H1 (cell line): ENCODE measurements at regions not wholly inside any gene's neighbourhood (a gene's known extent, or its start where the extent isn't known, plus 50 kb on each side); places are given as distances from the start of the nearest gene placed in this dataset.

Source experiments
- CTCF ChIA-PET: fragments of 300-600 bp; sonication (Branson Sonifier 250); formaldehyde crosslinking; loops from one replicate; lab custom pipeline; 2021; ENCODE audit not compliant: partially characterized antibody; lab: Charles Lee
- POLR2A ChIA-PET: fragments of 300-600 bp; sonication (Branson Sonifier 250); formaldehyde crosslinking; loops from one replicate; lab custom pipeline; 2021; ENCODE audit warnings: inconsistent platforms; ENCODE audit not compliant: partially characterized antibody; lab: Charles Lee
- DNase-seq, 2 experiments: peaks; one replicate each; pipeline versions ENCODE4 v3.0.0 to v3.0.0-alpha.2; 2010 to 2022; ENCODE audit warnings: low spot score in 2 of 2, low read depth in 1 of 2, mixed read lengths in 1 of 2
- FAIRE-seq: peaks from 2 replicates; lab custom pipeline; 2011; peaks lifted over from hg19 to GRCh38; lab: Jason Lieb, UNC
- H2AFZ ChIP-seq: 2 replicates; pipeline ENCODE4 v1.8.1; 2012; ENCODE audit warnings: low read length, inconsistent platforms
- H2AK5ac ChIP-seq: 2 replicates; pipeline ENCODE4 v1.6.1; 2013; ENCODE audit warnings: low read depth, low read length
- H2BK120ac ChIP-seq: replicated peaks from 2 replicates; pipeline ENCODE3; 2013; ENCODE audit warnings: low read depth, low read length, inconsistent platforms
- H2BK12ac ChIP-seq: 2 replicates; pipeline ENCODE4 v1.6.1; 2013; ENCODE audit warnings: low read depth, low read length
- H2BK15ac ChIP-seq: 2 replicates; pipeline ENCODE4 v1.6.1; 2013; ENCODE audit warnings: low read length
- H2BK20ac ChIP-seq: 2 replicates; pipeline ENCODE4 v1.6.1; 2013; ENCODE audit warnings: low read length
- H2BK5ac ChIP-seq: 2 replicates; pipeline ENCODE4 v1.6.1; 2013; ENCODE audit warnings: low read depth, low read length
- H3K14ac ChIP-seq: 2 replicates; pipeline ENCODE4 v1.6.1; 2013; ENCODE audit warnings: inconsistent platforms; ENCODE audit not compliant: insufficient read length
- H3K18ac ChIP-seq: 2 replicates; pipeline ENCODE4 v1.6.1; 2013; ENCODE audit warnings: low read length; ENCODE audit errors: extremely low read depth
- H3K23ac ChIP-seq: 2 replicates; pipeline ENCODE4 v1.6.1; 2013; ENCODE audit warnings: inconsistent platforms; ENCODE audit not compliant: insufficient read length
- H3K23me2 ChIP-seq: 2 replicates; pipeline ENCODE4 v1.6.1; 2013; ENCODE audit warnings: low read depth, low read length
- H3K27ac ChIP-seq: 2 replicates; pipeline ENCODE4 v1.6.1; 2011; ENCODE audit warnings: low read depth, low read length, inconsistent platforms
- H3K27me3 ChIP-seq, 4 experiments: replicated peaks in 1 of 4; 1 replicate in 1 of 4; 2 replicates in 3 of 4; pipeline versions ENCODE4 v1.6.1 to v1.8.1; 2011 to 2013; ENCODE audit warnings: low read length in 3 of 4, mild to moderate bottlenecking in 3 of 4, inconsistent platforms in 2 of 4, mixed read lengths in 2 of 4, moderate library complexity in 1 of 4; ENCODE audit not compliant: control insufficient read depth in 3 of 4, insufficient read depth in 3 of 4; ENCODE audit errors: extremely low read depth in 1 of 4
- H3K36me3 ChIP-seq, 4 experiments: 2 replicates each; pipeline versions ENCODE4 v1.6.1 to v1.8.1; 2011 to 2013; ENCODE audit warnings: mild to moderate bottlenecking in 4 of 4, low read length in 3 of 4, moderate library complexity in 2 of 4, control low read depth in 1 of 4, inconsistent platforms in 1 of 4; ENCODE audit not compliant: insufficient read depth in 4 of 4, control insufficient read depth in 2 of 4
- H3K4ac ChIP-seq: replicated peaks from 2 replicates; pipeline ENCODE3; 2013; ENCODE audit warnings: low read length, low read depth, mixed read lengths, inconsistent platforms; ENCODE audit not compliant: insufficient read length
- H3K4me1 ChIP-seq, 4 experiments: replicated peaks in 1 of 4; 1 replicate in 1 of 4; 2 replicates in 3 of 4; pipeline versions ENCODE4 v1.6.1 to v1.8.1; 2011 to 2013; ENCODE audit warnings: low read length in 3 of 4, inconsistent platforms in 2 of 4, mixed read lengths in 1 of 4; ENCODE audit not compliant: insufficient read depth in 4 of 4, control insufficient read depth in 3 of 4
- H3K4me2 ChIP-seq, 2 experiments: 2 replicates each; pipeline versions ENCODE4 v1.6.1 to v1.8.1; 2011 to 2013; ENCODE audit warnings: low read depth in 2 of 2, low read length in 2 of 2, control low read depth in 1 of 2, inconsistent platforms in 1 of 2, mild to moderate bottlenecking in 1 of 2; ENCODE audit not compliant: insufficient read depth in 1 of 2
- H3K4me3 ChIP-seq, 4 experiments: fragments of 200-600, 300-600 bp in 1 of 4; sonication (generic), shearing (Covaris generic), sonication (Bioruptor Twin) in 1 of 4; 2 replicates each; pipeline versions ENCODE4 v1.5.1 to v1.8.1; 2011 to 2016; ENCODE audit warnings: low read length in 4 of 4, low read depth in 3 of 4, control low read depth in 2 of 4, inconsistent platforms in 2 of 4, mild to moderate bottlenecking in 2 of 4, mixed read lengths in 1 of 4, moderate library complexity in 1 of 4; ENCODE audit not compliant: insufficient read depth in 2 of 4; ENCODE audit errors: extremely low read depth in 1 of 4
- H3K56ac ChIP-seq: replicated peaks from 2 replicates; pipeline ENCODE3; 2013; ENCODE audit warnings: low read depth, mild to moderate bottlenecking, mixed read lengths, low read length, inconsistent platforms; ENCODE audit not compliant: insufficient read length
- H3K79me1 ChIP-seq: 2 replicates; pipeline ENCODE4 v1.6.1; 2013; ENCODE audit warnings: low read depth, low read length, control low read depth
- H3K79me2 ChIP-seq, 2 experiments: 2 replicates each; pipeline versions ENCODE4 v1.6.1 to v1.8.1; 2012 to 2013; ENCODE audit warnings: low read length in 2 of 2, mild to moderate bottlenecking in 2 of 2, inconsistent platforms in 1 of 2; ENCODE audit not compliant: insufficient read depth in 2 of 2, control insufficient read depth in 1 of 2
- H3K9ac ChIP-seq, 4 experiments: replicated peaks in 1 of 4; 1 replicate in 1 of 4; 2 replicates in 3 of 4; pipeline versions ENCODE4 v1.6.1 to v1.8.1; 2011 to 2013; ENCODE audit warnings: low read depth in 3 of 4, low read length in 3 of 4, control low read depth in 2 of 4, mild to moderate bottlenecking in 2 of 4, moderate library complexity in 2 of 4, inconsistent platforms in 1 of 4; ENCODE audit errors: extremely low read depth in 1 of 4
- H3K9me3 ChIP-seq, 2 experiments: 2 replicates each; pipeline versions ENCODE4 v1.6.1 to v1.8.1; 2012 to 2013; ENCODE audit warnings: mild to moderate bottlenecking in 2 of 2, moderate library complexity in 2 of 2, control low read depth in 1 of 2, inconsistent platforms in 1 of 2, low read depth in 1 of 2, low read length in 1 of 2, mixed read lengths in 1 of 2; ENCODE audit not compliant: insufficient read depth in 2 of 2
- H4K20me1 ChIP-seq, 2 experiments: replicated peaks in 1 of 2; 2 replicates each; pipeline versions ENCODE3 to v1.8.1; 2011 to 2013; ENCODE audit warnings: inconsistent platforms in 2 of 2, low read length in 2 of 2, mild to moderate bottlenecking in 1 of 2; ENCODE audit not compliant: insufficient read depth in 2 of 2, control insufficient read depth in 1 of 2
- H4K5ac ChIP-seq: 2 replicates; pipeline ENCODE4 v1.6.1; 2013; ENCODE audit warnings: low read length, low read depth, mixed read lengths, inconsistent platforms; ENCODE audit not compliant: insufficient read length
- H4K8ac ChIP-seq: 2 replicates; pipeline ENCODE4 v1.8.0; 2013; ENCODE audit warnings: mild to moderate bottlenecking, moderate library complexity, low read length, inconsistent platforms; ENCODE audit not compliant: insufficient read depth; ENCODE audit errors: extremely low read depth
- H4K91ac ChIP-seq: replicated peaks from 2 replicates; pipeline ENCODE3; 2013; ENCODE audit warnings: low read length, mixed read lengths, inconsistent platforms; ENCODE audit not compliant: insufficient read length
- GABPA ChIP-seq: IDR thresholded peaks from 2 replicates; pipeline ENCODE4 v1.6.1; 2011; ENCODE audit warnings: mild to moderate bottlenecking, low read length, moderate library complexity, borderline replicate concordance; ENCODE audit not compliant: insufficient read depth
- JUN ChIP-seq: IDR thresholded peaks from 2 replicates; pipeline ENCODE4 v1.6.1; 2011; ENCODE audit warnings: low read depth, mild to moderate bottlenecking, improper control_type of control experiment, low read length
- KDM1A ChIP-seq: fragments of 200-600, 300-600 bp; sonication (generic); IDR thresholded peaks from 2 replicates; pipeline ENCODE4 v1.7.1; 2016; ENCODE audit warnings: mild to moderate bottlenecking, low read length, borderline replicate concordance
- NANOG ChIP-seq: IDR thresholded peaks from 2 replicates; pipeline ENCODE4 v1.6.1; 2011; ENCODE audit warnings: low read length, low read depth, mild to moderate bottlenecking, inconsistent platforms; ENCODE audit not compliant: insufficient read depth, poor library complexity, severe bottlenecking
- POU5F1 ChIP-seq: IDR thresholded peaks from 2 replicates; pipeline ENCODE4 v1.6.1; 2011; ENCODE audit warnings: low read depth, mild to moderate bottlenecking, low read length, moderate library complexity
- SIN3A ChIP-seq, 2 experiments: IDR thresholded peaks in 1 of 2; conservative IDR thresholded peaks in 1 of 2; 2 replicates each; pipeline ENCODE4 v1.6.1; 2011 to 2012; ENCODE audit warnings: low read length in 2 of 2, improper control_type of control experiment in 1 of 2, low read depth in 1 of 2, mild to moderate bottlenecking in 1 of 2
- TAF7 ChIP-seq: optimal IDR thresholded peaks from 2 replicates; pipeline ENCODE3; 2011; ENCODE audit warnings: low read depth, mild to moderate bottlenecking, inconsistent platforms, low read length, moderate library complexity, borderline replicate concordance
- WGBS, 2 experiments: shearing (Covaris generic) in 1 of 2; methylation state at CpG; one replicate each; pipeline versions ENCODE4 v1.1.6 to v1.1.7; 2013 to 2015; ENCODE audit warnings: low lambda C conversion rate in 2 of 2, mixed read lengths in 2 of 2, inconsistent platforms in 1 of 2, low coverage in 1 of 2, missing lambda C conversion rate in 1 of 2; ENCODE audit not compliant: insufficient replicate concordance in 2 of 2, insufficient coverage in 1 of 2, insufficient read length in 1 of 2; ENCODE audit errors: extremely low coverage in 1 of 2, missing lambda C conversion rate in 1 of 2; 5-methylcytosine and 5-hydroxymethylcytosine counted together

DNA sequence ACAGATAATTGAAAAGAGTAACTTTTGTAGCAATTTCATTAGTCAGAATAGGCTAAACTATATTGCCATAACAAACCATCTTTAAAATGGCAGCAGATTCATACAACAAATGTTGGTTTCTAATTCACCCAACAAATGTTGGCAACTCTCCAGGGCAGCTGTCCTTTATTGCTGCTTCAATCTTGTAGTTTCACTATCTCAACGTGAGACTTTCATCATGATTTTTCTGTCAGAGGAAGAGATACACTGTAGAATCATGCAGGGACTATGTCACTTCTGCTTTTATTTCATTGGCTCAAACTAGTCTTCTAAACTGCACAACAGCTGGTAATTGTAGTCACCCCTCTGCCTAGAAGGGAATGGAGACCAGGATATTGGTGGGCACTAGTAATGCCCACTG is 174.2 kb downstream of the TANC2 start:
- no peak overlapping the region for H2BK120ac ChIP-seq
- H4K5ac ChIP-seq = no peak overlapping the region
- no peak for DNase-seq
- H3K79me2 ChIP-seq = no peaks in the 10 kb centered on the region
- no peak overlapping the region for H3K4me2 ChIP-seq
- FAIRE-seq = no peak
- H2BK20ac ChIP-seq = no peak overlapping the region
- no peak overlapping the region for H3K23ac ChIP-seq
- H3K4ac ChIP-seq = no peak overlapping the region
- H4K8ac ChIP-seq = no peak overlapping the region
- no peak overlapping the region for H2AK5ac ChIP-seq
- H2BK12ac ChIP-seq = no peak overlapping the region
- peaks cover 0 to 13% (median 5%) of the 10 kb centered on the region in 4 experiments; a peak in 4 of 7 replicates for H3K4me1 ChIP-seq
- H4K20me1 ChIP-seq = peaks cover 0 to 1% of the 10 kb centered on the region in 2 experiments
- H3K9ac ChIP-seq = no peak overlapping the region
- CTCF ChIA-PET = no interaction called here
- no peak for TF ChIP-seq NANOG
- no peak for TF ChIP-seq POU5F1
- no peak for TF ChIP-seq GABPA
- TF ChIP-seq JUN = no peak
- TF ChIP-seq KDM1A = no peak
- no peak for TF ChIP-seq SIN3A (conservative IDR thresholded peaks at IDR 0.05 in 1 of 2, IDR thresholded peaks at IDR 0.05 in 1 of 2; ENCODE audit: low read depth in 1 of 2, low read length in 2 of 2)
- no peak for TF ChIP-seq TAF7
- TF ChIP-seq, all 59 proteins: peak for 0
- H3K23me2 ChIP-seq = no peaks in the 10 kb centered on the region
- no peak overlapping the region for H3K18ac ChIP-seq
- H3K27ac ChIP-seq = no peak overlapping the region; the same call in 1 of the 2 replicates
- no peak overlapping the region for H4K91ac ChIP-seq
- H2AFZ ChIP-seq = no peak overlapping the region
- no peaks in the 10 kb centered on the region for H3K36me3 ChIP-seq
- H3K14ac ChIP-seq = no peak overlapping the region
- WGBS, 2 experiments = 93% methylated on average over 1 of the region's 1 CpG; no CpG with 5 or more reads in 1 of the 2 experiments
- no peak overlapping the region for H3K56ac ChIP-seq
- H3K9me3 ChIP-seq = no peaks in the 10 kb centered on the region
- no peaks in the 10 kb centered on the region for H3K27me3 ChIP-seq
- POLR2A ChIA-PET = no interaction called here
- no peak overlapping the region for H2BK5ac ChIP-seq
- no peak overlapping the region for H2BK15ac ChIP-seq
- no peak overlapping the region for H3K4me3 ChIP-seq
- no peaks in the 10 kb centered on the region for H3K79me1 ChIP-seq
